ENCODE measurements at regions not wholly inside any gene's neighbourhood (a gene's known extent, or its start where the extent isn't known, plus 50 kb on each side); places are given as distances from the start of the nearest gene placed in this dataset.
A peak's percentile ranks its signal among the peaks of the same experiment; 100 is the strongest.

DNA sequence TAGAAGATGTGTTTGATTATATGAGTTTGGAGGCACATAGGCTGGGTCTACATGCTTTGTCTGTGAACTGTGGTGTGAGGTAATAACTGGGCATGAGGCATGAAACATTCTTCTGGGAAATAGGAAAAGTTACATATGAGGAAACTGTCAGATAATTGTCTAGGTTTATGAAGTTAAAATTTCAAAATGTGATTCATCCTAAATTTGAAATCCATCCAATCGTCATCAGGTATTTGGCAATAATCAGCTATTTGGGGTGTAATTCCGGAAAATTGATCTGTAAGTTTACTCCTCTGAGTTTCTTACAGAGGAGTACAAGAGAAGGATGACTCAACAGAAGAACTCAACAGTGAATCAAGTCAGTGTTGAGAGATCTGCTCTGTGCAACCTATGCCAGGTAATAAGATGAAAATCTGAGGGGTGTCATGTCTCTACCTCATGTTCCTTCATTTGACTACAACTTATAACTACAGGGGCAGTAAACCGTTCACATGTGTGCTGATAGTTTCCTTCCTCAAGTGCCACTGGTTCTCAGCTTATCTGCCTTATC is 1171.6 kb upstream of the CDH18 start:
- no peak for DNase-seq

DNA sequence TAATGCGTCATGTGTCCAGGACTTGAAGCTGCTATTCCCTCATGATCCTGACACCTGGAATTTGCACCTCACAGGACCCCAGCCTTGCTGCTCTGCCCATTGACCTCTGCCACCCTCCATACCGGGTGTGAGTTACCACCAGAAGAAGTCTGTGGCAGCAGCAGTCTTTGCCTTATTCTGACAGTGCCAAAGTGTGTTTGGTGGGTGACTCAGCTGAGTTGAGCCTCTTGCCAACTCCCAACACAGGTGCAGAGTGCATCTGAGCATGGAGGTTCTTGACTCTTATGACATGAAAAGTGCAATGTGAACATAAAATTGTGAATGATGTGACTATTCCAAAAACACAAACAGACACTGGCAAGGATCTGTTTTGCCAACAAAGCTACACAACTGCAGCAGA is 1166.5 kb upstream of the CDH18 start:
- no peak for DNase-seq

DNA sequence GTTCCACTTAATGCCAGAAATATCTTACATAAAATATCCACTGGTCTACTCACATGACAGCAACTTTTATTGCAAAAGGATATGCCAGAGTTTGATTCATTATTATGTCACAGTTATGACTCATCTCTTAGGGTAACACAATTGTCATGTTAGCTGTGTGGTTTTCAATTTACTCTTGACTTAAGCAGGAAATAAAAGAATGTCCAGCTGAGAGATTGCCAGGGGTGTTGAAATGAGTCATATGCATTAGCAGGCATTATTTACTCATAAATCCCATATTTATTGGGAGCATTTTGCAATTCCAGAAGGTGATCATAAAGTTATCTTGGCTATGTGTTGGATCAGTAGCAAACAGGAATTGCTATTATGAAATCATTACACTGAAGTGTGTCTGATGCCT is 1164.6 kb upstream of the CDH18 start:
- DNase-seq: no peak

DNA sequence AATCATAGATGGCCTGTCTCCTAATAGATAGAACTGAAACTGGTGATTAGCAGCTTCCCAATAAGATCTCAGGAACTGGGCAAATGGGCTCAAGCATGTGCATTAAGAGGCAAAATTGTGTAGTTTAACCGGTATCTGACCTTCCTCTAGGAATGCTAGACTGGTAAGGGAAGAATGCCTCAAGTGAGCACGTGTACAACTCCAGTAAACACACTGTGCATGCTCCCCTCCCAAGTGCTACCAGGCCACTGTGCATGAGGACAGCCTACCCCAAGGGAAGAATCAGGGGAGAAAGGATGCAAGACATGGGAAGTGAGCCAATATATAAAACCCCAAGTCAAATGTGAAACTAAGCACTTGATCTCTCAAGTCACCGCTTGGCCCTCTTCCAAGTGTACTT is 1157.4 kb upstream of the CDH18 start:
- DNase-seq: no peak

DNA sequence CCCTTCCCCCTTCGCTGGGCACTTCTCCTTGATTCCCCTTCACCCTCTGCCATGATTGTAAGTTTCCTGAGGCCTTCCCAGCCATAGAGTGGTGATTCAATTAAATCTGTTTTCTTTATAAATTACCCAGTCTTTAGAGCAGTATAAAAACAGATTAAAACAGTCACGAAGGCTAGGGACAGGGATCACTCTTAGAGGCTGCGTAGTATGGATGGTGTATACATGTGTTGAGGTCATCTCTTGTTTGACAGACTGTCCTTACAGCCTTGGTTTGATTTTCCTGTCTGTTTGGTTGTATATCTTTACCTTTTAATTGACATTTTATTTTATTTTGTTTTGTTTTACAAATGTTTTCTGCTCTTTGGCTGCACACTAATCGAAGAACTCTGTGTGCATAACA is 1155.7 kb upstream of the CDH18 start:
- DNase-seq: no peak

DNA sequence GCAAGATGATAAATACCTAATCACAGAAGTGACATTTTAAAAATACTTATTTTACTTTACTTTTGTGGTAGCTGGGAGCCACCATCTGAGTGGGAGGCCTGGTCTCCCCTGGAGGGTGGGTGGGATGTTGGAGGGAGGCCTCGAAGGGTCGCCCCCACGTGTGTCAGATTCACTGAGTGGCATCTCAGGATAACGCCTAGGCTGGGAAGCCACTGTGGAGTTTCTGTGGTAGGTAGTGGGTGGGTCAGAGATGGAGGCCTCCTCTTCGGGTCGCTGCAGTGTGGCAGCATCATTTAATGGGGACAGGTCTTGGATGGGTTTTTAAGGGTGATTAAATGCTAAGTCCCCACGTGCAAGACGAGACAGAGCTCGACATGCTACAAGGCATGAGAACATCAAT is 1154.8 kb upstream of the CDH18 start:
- no peak for DNase-seq

DNA sequence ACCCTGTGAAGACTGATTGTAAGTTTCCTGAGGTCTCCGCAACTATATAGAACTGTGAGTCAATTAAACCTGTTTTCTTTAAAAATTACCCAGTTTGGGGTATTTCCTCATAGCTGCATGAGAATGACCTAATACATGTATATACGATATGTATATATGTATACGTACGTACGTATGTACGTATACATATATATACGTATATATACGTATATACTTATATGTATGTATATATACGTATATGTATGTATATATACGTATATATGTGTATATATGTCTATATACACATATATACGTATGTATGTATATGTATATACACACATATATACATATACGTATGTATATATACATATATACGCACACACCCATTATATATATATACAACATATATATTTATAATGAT is 1153.0 kb upstream of the CDH18 start:
- DNase-seq: no peak

DNA sequence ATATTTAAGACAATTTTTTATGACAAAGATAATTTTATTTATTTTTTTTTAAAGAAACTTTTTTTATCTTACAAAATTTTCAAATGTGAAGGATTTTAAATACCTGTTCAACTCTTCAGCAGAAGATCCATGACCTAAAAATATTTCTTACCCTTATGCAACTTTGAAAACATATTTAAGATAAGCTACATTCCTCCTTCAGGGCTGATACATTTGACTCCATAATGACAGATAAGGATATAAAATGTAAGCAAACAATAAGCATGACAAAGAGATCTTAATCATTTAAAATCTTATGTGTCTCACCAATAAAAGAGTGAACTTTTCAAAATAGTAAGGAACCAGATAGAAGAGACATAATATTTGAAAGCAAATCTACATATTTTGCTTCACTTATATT is 1138.2 kb upstream of the CDH18 start:
- no peak for DNase-seq

DNA sequence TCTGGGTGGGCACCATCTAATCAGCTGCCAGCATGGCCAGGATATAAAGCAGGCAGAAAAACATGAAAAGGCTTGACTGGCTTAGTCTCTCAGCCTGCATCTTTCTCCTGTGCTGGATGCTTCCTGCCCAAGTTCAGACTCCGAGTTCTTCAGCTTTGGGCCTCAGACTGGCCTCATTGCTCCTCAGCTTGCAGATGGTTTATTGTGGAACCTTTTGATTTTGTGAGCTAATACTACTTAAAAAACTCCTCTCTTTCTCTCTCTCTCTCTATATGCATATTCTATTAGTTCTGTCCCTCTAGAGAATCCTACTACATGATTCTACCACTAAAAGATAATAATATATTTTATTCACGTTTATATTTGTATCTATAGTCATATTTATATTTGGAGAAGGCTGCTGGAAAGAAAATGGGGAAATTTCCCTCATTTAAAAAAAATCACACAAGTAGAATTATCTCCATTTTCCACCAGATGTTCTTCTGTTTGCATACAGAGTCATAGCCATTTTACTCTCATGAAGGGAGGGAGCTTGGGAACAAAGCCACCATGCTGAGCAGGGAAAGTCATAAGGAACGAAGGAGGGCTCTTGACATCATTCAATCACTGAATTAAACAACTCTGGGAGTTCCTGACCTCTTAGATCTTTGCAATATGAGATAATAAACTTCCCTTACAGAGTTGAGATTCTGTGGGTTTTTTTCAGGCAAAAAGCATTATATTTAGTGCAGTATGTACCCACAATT is 1137.4 kb upstream of the CDH18 start:
- no peak for DNase-seq

DNA sequence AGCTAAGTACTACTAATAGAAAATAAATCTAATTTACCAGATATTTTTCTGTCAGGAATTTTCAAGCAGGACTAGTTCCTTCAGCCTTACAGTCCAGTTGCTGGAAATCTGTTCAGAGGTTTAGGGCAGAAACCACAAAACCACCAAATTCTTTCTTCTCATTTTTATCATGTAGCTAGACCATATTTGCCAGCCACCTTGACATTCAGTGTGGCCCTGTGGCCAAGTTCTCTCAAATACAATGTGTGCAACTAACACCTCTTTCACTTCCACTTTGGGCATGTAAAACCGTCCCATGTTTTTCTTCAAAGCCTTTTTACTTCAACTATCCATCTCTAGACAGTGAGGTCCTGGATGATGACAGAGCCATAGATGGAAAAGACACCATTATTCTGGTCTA is 1133.2 kb upstream of the CDH18 start:
- DNase-seq: no peak

DNA sequence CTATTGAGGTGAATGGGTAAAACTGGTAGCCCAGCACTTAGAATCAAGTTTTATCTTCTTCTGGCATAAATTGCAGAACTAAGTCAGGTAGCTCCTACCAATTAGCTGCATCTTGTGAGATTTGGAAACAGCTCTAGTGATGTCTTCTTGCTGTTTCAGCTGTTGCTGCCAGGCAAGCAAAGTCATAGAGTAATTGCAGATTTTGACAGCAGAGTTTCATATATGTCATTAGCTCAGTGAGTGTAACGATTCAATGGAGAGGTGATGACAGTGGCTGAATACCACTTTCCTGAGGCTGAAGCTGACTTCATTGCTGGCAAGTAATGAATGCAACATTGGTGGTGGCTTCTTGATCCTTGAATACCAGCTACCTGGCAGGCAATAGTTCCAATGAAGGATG is 1109.7 kb upstream of the CDH18 start:
- DNase-seq: no peak

DNA sequence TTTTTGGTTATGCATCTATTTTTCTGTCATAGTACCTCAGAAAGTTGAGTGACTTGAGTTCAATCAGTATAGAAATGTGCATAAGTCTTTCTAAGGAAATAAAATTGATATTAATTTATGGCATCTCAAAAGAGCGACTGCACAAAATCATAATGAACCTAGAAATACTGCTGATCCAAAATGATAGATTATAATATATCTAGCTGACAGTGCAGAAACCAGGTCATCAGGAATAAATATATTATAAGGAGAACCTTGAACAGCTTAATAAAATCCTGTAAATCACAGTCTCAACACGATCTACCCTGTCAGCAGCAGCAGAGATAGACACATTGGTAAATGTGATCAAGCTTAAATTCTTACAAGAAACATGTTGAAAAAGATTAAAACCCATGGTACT is 1106.6 kb upstream of the CDH18 start:
- DNase-seq: no peak

DNA sequence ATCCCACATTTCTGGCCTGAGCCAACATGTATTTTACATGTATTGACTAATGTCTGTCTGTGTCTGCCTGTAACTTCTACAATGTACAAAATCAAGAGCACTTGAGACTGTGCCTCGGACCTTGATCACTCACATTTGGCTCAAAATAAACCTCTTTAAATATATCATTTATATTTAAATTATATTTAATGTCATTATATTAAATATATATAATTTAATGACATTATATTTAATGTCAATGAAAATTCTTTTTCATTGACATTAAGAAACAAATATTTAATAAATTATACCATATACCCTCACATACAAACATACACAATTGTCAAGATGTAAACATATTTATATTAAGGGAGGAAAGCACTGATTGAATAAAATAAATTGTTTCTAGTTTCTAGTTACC is 1099.8 kb upstream of the CDH18 start:
- DNase-seq: no peak

DNA sequence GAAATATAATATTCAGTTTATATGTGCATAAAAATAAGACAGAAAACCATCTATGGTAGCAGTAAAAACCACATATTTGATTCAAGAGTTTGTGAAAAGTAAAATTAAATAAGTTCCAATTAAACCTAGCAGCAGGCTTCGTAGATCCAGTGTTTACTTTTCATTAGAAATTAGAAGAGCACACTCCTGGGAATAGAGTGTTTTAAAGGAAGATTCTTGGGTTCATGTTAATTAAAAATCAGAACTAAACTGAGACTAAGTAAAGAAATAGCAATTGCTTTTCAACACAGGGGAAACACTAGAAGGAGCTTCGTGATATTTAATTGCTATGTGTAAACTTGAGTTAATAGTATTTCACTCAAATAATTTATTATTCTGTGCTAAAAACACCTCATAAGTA is 1097.8 kb upstream of the CDH18 start:
- DNase-seq: peak; percentile 21

DNA sequence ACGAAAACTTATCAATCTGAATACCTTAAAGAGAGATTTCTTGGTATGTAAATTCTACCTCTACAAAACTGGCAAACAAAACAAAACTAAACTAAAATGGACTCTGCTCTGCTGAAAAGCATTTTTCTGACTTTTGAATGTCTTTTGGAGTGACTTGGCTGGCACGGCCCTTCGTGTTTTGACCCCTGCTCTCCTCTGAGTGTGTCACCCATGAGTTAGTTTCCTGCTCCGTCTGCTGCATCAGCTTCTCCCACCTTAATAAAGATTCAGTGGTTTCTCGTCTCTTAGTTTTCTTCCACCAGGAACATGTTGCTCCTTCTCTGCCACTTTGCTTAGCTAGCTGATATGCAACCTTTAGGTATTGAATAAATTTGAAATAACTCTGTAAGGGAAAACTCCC is 1084.0 kb upstream of the CDH18 start:
- no peak for DNase-seq

DNA sequence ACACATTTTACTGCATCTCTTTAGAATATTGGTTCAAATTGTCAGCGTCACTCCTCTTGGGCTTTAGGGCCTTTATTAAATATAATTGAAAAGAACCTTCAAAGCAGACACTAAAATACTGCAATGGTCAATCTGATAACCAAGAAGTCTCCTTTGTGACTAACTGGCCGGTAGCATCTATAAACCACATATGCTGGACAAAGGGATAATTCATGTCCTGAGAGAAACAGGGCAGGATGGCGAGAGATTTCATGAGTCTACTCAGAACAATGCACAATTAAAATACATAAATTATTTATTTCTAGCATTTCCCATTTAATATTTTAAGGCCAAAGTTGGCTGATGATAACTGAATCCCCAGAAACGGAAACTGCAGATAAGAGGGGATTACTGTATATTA is 1083.4 kb upstream of the CDH18 start:
- DNase-seq: no peak

DNA sequence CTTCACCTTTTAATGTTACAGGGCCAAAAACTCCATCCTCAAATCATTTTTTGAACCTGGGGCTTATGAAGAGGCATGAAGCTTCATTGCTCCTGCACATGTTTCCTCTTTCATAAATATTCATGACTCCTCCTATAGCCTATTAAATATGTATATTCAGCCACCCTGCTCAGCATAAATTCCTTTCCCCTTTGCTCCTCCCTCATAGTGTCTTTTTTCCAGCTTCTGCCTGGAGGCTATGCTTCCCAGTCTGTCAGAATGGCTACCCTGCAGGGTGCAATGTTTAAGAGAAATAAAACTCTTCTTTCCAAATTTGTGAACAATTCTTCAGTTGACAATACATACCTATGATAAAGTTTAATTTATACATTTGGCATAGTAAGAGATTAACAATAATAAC is 1082.9 kb upstream of the CDH18 start:
- no peak for DNase-seq

DNA sequence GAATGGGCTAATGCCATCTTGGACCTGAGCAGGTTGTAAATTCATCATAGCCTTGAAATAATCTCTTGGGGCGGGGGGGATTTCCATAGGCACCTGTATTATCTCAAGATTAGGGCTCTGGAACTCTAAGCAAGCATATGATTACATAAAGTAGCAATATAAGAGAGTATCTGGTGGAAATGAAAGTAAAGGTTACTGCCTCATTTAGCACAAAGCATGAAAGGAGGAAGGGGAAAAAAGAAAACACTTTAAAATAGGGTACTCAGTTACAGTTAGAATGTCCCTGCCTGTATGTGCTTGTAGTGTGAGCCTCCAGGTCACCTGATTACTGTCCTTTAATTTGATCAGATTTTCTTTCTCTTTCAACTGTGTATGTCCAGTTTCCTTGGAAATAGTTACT is 1079.7 kb upstream of the CDH18 start:
- no peak for DNase-seq

DNA sequence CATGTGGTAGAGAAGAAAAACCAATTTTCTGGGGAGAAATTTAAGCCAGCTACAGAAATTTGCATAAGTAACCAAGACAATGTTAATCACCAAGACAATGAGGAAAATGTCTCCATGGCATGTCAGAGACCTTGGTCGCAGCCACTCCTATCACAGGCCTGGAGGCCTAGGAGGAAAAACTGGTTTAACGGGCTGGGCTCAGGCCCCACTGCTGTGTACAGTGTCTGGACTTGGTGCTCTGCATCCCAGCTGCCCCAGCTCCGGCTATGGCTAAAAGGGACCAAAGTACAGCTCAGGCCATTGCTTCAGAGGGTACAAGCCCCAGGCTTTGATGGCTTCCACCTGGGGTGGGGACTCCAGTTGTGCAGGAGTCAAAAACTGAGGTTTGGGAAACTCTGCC is 1075.1 kb upstream of the CDH18 start:
- DNase-seq: no peak

DNA sequence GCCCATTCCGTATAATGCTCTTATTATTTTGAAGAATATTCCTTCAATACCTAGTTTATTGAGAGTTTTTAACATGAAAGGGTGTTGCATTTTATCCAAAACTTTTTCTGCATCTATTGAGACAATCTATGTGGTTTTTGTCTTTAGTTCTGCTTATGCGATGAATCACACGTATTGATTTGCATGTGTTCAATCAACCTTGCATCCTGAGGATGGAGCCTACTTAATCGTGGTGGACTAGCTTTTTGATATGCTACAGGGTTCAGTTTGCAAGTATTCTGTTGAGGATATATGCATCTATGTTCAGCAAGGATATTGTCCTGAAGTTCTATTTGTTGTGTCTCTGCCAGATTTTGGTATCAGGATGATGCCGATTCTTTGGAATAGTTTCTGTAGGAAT is 1070.3 kb upstream of the CDH18 start:
- no peak for DNase-seq

DNA sequence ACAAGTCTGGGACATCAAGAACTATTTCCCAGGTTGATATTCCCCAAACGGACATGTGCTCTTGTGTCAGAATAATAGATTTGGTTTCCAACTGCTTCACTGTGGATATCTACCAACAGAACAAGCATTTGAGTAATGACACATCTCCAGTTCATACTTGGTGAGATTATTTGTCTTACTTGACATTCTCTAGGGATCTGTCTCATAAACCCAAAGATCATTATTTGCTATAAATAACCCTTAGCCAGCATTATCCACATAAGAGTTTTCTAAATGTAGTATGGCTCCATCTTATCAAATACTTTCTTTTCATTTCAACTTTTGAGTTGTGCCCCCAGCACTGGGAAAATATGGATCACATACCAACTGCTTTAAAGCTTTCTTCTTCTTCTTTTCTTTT is 1063.9 kb upstream of the CDH18 start:
- no peak for DNase-seq

DNA sequence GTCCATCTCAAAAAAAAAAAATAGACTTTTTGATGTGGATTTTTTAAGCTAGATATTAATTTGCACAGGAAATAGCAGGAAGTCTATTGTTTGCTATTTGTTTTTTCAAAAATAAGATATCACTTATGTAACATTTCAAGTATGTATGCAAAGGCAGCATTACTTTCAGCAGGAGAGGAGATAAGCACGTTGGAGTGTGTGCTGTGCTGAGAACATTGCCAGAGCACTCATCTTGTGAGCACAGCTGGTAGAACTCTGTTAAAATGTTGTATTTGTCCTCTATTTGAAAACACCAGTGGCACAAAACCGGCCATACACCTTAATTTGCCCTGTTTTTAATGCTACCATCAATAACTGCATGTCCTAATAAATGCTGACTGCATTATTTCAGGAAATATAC is 1061.9 kb upstream of the CDH18 start:
- no peak for DNase-seq

DNA sequence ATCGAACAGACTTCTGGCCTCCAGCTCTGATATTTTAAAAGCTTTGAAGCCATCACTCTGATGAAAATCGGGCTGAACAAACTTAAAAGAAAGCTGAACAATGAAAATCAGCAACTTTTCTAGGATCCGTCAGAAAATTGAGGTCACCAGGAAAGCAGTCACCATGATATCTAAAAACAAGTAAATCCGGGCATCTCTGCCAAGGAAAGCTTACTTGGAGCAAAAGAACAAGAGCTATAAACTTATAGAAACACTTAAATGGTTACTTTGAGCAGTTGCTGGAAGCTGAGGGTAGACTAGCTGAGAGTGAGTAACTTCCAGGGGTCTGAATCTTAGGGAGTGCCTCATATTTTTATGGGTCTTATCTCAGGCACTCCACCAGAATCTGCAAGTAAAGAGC is 1043.0 kb upstream of the CDH18 start:
- no peak for DNase-seq

DNA sequence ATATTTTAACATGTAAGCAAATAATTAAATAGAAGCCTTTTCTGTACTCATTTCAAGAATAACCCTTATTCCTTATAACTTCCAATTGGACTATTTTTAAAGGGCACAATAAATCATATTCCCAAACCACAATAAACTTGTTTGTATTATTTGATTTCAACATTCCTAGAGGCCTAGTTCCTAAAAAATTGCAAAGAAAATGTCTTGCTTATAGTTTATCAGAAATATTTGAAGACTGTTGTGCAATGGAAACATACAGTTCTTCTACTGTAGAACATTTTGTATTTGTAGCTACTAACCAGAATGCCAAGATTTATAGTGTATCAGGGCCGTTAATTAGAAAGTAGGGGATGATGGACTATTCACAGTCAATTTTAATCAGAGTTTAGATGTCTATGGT is 1037.0 kb upstream of the CDH18 start:
- no peak for DNase-seq

DNA sequence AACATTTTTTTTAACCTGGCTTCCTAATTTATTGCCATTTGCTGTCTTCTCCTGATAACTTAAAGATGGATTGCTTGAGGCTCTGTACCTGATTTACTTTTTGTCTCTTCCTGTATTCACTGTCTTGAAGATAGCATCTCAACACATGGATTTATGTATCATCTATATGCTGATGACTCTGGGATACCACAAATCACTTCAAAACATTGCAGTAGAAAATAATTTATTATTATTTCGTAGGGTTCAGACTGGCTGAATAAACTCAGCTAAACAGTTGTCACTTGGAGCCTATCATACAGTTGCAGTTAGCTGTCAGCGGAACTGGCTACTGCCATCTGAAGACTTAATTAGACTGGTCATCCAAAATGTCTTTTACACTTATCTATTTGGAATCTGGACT is 1025.2 kb upstream of the CDH18 start:
- no peak for DNase-seq
